ENCODE measurements at regions not wholly inside any gene's neighbourhood (a gene's known extent, or its start where the extent isn't known, plus 50 kb on each side); places are given as distances from the start of the nearest gene placed in this dataset.

GRCh38 chr9:11457825-11458790 is 845.3 kb upstream of the PTPRD start:
- TF ChIP-seq CTCF (IDR thresholded peaks at IDR 0.05) = no peak
- TF ChIP-seq POLR2A (IDR thresholded peaks at IDR 0.05) = no peak
